Panc1 (cell line): ENCODE measurements at regions not wholly inside any gene's neighbourhood (a gene's known extent, or its start where the extent isn't known, plus 50 kb on each side); places are given as distances from the start of the nearest gene placed in this dataset.

Experiments
- ATAC-seq: fragments of 200-7000 bp; cut with Tn5 transposase; 2 replicates; pipeline ENCODE4 v1.9.1; 2020; ENCODE audit warnings: mild to moderate bottlenecking, moderate library complexity
- BruUV-seq: library from RNA; stranded (reverse); fragments of 400-500 nt; replicated peaks from 2 replicates; lab custom pipeline; 2021; lab: Mats Ljungman, UMichigan
- CTCF ChIA-PET: fragments of 300-600 bp; sonication (Branson Sonifier 250); formaldehyde crosslinking; loops from one replicate; lab custom pipeline; 2022; ENCODE audit warnings: antibody characterized with exemption; lab: Charles Lee
- POLR2A ChIA-PET: fragments of 300-600 bp; sonication (Branson Sonifier 250); formaldehyde crosslinking; loops from one replicate; lab custom pipeline; 2022; ENCODE audit warnings: antibody characterized with exemption; lab: Charles Lee
- DNase-seq: peaks from one replicate; pipeline ENCODE4 v3.0.0-alpha.2; 2010; ENCODE audit warnings: low read depth, low spot score
- H3K27ac ChIP-seq: 2 replicates; pipeline ENCODE4 v1.5.1; 2011; ENCODE audit warnings: mild to moderate bottlenecking, low read length, inconsistent platforms
- H3K27me3 ChIP-seq: fragments of 200-500 bp; sonication (Bioruptor generic); 2 replicates; pipeline ENCODE4 v1.6.0; 2014; ENCODE audit warnings: low read length, inconsistent platforms; ENCODE audit not compliant: control insufficient read depth, insufficient read depth
- H3K36me3 ChIP-seq: fragments of 200-500 bp; sonication (Bioruptor generic); 2 replicates; pipeline ENCODE4 v1.5.1; 2014; ENCODE audit warnings: inconsistent platforms, mild to moderate bottlenecking, low read length, moderate library complexity; ENCODE audit not compliant: control insufficient read depth, insufficient read depth
- H3K4me1 ChIP-seq: 2 replicates; pipeline ENCODE4 v1.5.1; 2011; ENCODE audit warnings: inconsistent platforms, mild to moderate bottlenecking, low read length, moderate library complexity; ENCODE audit not compliant: control insufficient read depth, insufficient read depth
- H3K4me3 ChIP-seq, 2 experiments: 2 replicates each; pipeline ENCODE4 v1.5.1; 2011 to 2012; ENCODE audit warnings: low read depth in 2 of 2, low read length in 2 of 2, mild to moderate bottlenecking in 2 of 2, inconsistent platforms in 1 of 2, moderate library complexity in 1 of 2
- H3K9me3 ChIP-seq: fragments of 200-500 bp; sonication (Bioruptor generic); 2 replicates; pipeline ENCODE4 v1.5.1; 2014; ENCODE audit warnings: low read depth, mild to moderate bottlenecking, inconsistent platforms, low read length, moderate library complexity; ENCODE audit not compliant: control insufficient read depth, insufficient read depth
- POLR2AphosphoS5 ChIP-seq: IDR thresholded peaks from 2 replicates; pipeline ENCODE4 v1.6.1; 2012; ENCODE audit warnings: mild to moderate bottlenecking, low read depth, low read length, moderate library complexity
- SIN3A ChIP-seq: IDR thresholded peaks from 2 replicates; pipeline ENCODE4 v1.6.1; 2012; ENCODE audit warnings: low read depth, mild to moderate bottlenecking, low read length, moderate library complexity, borderline replicate concordance; ENCODE audit not compliant: insufficient read depth
- TCF7L2 ChIP-seq: IDR thresholded peaks from 2 replicates; pipeline ENCODE4 v1.6.1; 2011; ENCODE audit warnings: mild to moderate bottlenecking, low read depth, low read length, inconsistent platforms
- in situ Hi-C: cut with HindIII; loops from 2 replicates; pipeline ENCODE4 v1.10.0; 2016; ENCODE audit warnings: low sequenced_read_pairs, low pct_unique_long_range_greater_than_20kb
- intact Hi-C: fragments of 100-400 bp; cut with micrococcal nuclease; formaldehyde crosslinking; loops from one replicate; pipeline ENCODE4 v1.10.0; 2022; ENCODE audit not compliant: unreplicated experiment
- TF ChIP-seq, protein P1 (sequence below): fragments of 450-650 bp; IDR thresholded peaks from 2 replicates; pipeline ENCODE4 v1.5.1; 2017; ENCODE audit warnings: mild to moderate bottlenecking
- TF ChIP-seq, protein P2 (sequence below), 2 experiments: IDR thresholded peaks; 2 replicates each; pipeline ENCODE4 v1.6.1; 2011 to 2012; ENCODE audit warnings: low read depth in 2 of 2, control low read depth in 1 of 2, low read length in 1 of 2, mild to moderate bottlenecking in 1 of 2, moderate library complexity in 1 of 2; ENCODE audit not compliant: insufficient read depth in 1 of 2

DNA sequence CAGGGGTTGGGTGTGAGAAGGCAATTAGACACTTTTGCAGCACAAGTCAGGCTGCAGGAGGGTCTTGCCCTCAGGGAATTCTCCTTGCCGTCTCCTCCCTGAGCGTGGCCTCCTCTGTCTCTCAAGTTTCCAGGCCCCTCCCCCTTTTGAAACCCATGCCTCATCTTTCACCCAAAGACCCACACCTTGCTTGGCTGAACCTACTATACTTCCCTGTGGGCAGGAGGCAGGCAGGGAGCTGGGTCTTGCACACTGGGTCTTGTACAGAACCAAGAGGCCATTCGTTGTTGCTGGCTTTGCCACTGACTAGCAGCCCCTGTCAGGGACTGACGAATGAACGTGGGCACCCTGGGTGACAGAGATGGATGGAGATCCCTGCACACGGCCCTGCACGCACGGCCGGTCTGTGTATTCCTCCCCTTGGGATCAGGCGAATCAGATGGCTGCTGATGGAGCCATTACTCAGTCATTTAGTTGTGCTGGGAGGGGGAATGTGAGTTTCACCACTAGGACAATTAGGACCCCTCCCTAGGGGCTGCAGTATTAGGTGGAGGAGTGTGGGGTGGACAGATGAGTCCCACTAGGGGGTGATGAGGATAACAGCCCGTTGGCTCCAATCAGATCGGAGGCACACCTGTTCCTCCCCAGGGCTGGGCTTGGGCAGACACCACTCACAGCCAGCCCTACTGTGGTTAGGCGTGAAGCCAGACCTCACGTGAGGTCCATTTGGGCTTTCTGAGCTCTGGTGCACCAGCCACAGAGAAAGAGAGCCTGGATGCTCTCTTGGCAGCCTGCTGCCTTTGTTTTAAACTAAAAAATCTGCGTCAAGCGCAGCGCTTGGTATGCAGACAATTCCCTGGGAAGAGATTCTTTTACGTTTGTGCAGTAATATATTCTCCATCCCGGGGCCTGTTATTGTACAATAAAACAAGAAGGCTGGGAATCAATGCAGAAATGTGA lies 167.7 kb upstream of the WSCD1 start:
- intact Hi-C loops (no loop called here), in situ Hi-C loops (no loop called here)
- BruUV-seq, result no TSS peak
- Histone ChIP-seq H3K36me3 (no peaks in the 10 kb centered on the region), H3K9me3 (no peaks in the 10 kb centered on the region), H3K27ac (no peak overlapping the region), H3K4me1 (no peaks in the 10 kb centered on the region), H3K27me3 (no peaks in the 10 kb centered on the region), H3K4me3 (no peak overlapping the region)
- DNase-seq (no peak), ATAC-seq (no peak)
- ChIA-PET POLR2A (no interaction called here), CTCF (no interaction called here)
- TF ChIP-seq TCF7L2, result no peak
- TF ChIP-seq, protein P1, sequence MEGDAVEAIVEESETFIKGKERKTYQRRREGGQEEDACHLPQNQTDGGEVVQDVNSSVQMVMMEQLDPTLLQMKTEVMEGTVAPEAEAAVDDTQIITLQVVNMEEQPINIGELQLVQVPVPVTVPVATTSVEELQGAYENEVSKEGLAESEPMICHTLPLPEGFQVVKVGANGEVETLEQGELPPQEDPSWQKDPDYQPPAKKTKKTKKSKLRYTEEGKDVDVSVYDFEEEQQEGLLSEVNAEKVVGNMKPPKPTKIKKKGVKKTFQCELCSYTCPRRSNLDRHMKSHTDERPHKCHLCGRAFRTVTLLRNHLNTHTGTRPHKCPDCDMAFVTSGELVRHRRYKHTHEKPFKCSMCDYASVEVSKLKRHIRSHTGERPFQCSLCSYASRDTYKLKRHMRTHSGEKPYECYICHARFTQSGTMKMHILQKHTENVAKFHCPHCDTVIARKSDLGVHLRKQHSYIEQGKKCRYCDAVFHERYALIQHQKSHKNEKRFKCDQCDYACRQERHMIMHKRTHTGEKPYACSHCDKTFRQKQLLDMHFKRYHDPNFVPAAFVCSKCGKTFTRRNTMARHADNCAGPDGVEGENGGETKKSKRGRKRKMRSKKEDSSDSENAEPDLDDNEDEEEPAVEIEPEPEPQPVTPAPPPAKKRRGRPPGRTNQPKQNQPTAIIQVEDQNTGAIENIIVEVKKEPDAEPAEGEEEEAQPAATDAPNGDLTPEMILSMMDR, result no peak
- TF ChIP-seq POLR2AphosphoS5, result no peak
- TF ChIP-seq, protein P2, sequence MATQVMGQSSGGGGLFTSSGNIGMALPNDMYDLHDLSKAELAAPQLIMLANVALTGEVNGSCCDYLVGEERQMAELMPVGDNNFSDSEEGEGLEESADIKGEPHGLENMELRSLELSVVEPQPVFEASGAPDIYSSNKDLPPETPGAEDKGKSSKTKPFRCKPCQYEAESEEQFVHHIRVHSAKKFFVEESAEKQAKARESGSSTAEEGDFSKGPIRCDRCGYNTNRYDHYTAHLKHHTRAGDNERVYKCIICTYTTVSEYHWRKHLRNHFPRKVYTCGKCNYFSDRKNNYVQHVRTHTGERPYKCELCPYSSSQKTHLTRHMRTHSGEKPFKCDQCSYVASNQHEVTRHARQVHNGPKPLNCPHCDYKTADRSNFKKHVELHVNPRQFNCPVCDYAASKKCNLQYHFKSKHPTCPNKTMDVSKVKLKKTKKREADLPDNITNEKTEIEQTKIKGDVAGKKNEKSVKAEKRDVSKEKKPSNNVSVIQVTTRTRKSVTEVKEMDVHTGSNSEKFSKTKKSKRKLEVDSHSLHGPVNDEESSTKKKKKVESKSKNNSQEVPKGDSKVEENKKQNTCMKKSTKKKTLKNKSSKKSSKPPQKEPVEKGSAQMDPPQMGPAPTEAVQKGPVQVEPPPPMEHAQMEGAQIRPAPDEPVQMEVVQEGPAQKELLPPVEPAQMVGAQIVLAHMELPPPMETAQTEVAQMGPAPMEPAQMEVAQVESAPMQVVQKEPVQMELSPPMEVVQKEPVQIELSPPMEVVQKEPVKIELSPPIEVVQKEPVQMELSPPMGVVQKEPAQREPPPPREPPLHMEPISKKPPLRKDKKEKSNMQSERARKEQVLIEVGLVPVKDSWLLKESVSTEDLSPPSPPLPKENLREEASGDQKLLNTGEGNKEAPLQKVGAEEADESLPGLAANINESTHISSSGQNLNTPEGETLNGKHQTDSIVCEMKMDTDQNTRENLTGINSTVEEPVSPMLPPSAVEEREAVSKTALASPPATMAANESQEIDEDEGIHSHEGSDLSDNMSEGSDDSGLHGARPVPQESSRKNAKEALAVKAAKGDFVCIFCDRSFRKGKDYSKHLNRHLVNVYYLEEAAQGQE (IDR thresholded peaks at IDR 0.05; ENCODE audit: insufficient read depth in 1 of 2, low read depth in 2 of 2, low read length in 1 of 2), result no peak

DNA sequence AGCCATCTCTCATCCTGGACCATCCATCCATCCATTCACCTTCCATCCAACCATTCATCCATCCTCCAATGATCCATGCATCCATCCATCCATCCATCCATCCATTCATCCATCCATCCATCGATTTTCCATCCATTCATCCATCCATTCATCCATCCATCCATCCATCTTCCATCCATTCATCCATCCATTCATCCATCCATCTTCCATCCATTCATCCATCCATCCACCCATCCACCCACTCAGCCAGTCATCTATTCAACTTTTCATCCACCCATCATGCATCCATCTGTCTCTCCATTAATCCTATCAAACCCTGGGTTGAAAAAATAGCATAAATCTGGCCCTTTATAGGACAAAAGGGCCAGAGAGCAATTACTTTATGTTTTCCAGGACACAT lies 158.3 kb upstream of the WSCD1 start:
- BruUV-seq, result no TSS peak
- TF ChIP-seq SIN3A (no peak), POLR2AphosphoS5 (no peak), TCF7L2 (no peak)
- TF ChIP-seq, protein P1, result no peak
- TF ChIP-seq, protein P2 (IDR thresholded peaks at IDR 0.05; ENCODE audit: insufficient read depth in 1 of 2, low read depth in 2 of 2, low read length in 1 of 2), result no peak
- ChIA-PET POLR2A (no interaction called here), CTCF (no interaction called here)
- DNase-seq, result no peak
- Histone ChIP-seq H3K4me1 (no peaks in the 10 kb centered on the region), H3K27me3 (no peaks in the 10 kb centered on the region; the same call in 1 of the 2 replicates), H3K4me3 (no peak overlapping the region), H3K36me3 (no peaks in the 10 kb centered on the region), H3K9me3 (no peaks in the 10 kb centered on the region), H3K27ac (no peak overlapping the region)
- intact Hi-C loops, result no loop called here
- ATAC-seq, result no peak
- in situ Hi-C loops, result no loop called here
